ENCODE measurements at regions not wholly inside any gene's neighbourhood (a gene's known extent, or its start where the extent isn't known, plus 50 kb on each side); places are given as distances from the start of the nearest gene placed in this dataset.

DNA sequence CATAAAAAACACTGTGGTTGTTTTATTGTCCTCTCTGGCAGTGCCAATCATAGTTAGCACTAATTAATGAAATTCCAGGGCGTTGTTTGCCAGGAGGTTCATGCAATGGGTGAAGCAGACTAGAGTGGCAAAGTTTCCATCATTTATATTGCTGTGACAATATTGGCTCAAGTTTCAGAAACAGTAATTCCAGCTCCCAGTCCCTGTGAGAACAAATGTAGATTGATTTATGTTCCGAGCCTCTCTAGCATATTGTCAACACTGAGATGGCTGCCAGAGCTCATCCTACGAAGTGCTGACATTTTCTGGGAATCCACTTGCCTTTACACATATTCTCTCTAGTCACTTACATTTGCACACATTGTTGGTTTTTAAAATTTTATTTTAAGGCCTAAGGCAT is 440.0 kb upstream of the IGFBP7 start:
- no peaks in the 10 kb centered on the region for H3K9me2 ChIP-seq (ENCODE audit: insufficient read depth)
- Mint-ChIP-seq H3K27me3 (ENCODE audit: insufficient read depth, low read depth, poor library complexity) (no peaks in the 10 kb centered on the region), H3K4me1 (peaks cover 8% of the 10 kb centered on the region), H3K9me3 (no peaks in the 10 kb centered on the region), H3K36me3 (ENCODE audit: low read depth) (no peaks in the 10 kb centered on the region), H3K4me3 (no peak overlapping the region), H3K27ac (no peak overlapping the region)
- H3K4me3 ChIP-seq = no peak overlapping the region
- DNase-seq (ENCODE audit: low spot score) (no peak), ATAC-seq (no peak)
- H3F3A ChIP-seq (replicated peaks; ENCODE audit: low read depth) = no peaks in the 10 kb centered on the region
- H3K27ac ChIP-seq (ENCODE audit: low read depth) = no peak overlapping the region
- no peaks in the 10 kb centered on the region for H3K36me3 ChIP-seq (ENCODE audit: insufficient read depth)
- no peaks in the 10 kb centered on the region for H4K20me1 ChIP-seq (replicated peaks; ENCODE audit: insufficient read depth)
- peaks cover 14% of the 10 kb centered on the region for H3K4me1 ChIP-seq (ENCODE audit: insufficient read depth)
- no peaks in the 10 kb centered on the region for H3K27me3 ChIP-seq (ENCODE audit: insufficient read depth)
- no peaks in the 10 kb centered on the region for H3K79me2 ChIP-seq (replicated peaks; ENCODE audit: insufficient read depth)
- H2AFZ ChIP-seq = no peak overlapping the region
- no peak overlapping the region for H3K4me2 ChIP-seq
- TF ChIP-seq NANOG (IDR thresholded peaks at IDR 0.05; ENCODE audit: borderline replicate concordance) (no peak), EZH2phosphoT487 (IDR thresholded peaks at IDR 0.05; ENCODE audit: unreplicated experiment) (no peak), STAT1 (IDR thresholded peaks at IDR 0.05; ENCODE audit: unreplicated experiment) (no peak)
- TF ChIP-seq, protein P1, sequence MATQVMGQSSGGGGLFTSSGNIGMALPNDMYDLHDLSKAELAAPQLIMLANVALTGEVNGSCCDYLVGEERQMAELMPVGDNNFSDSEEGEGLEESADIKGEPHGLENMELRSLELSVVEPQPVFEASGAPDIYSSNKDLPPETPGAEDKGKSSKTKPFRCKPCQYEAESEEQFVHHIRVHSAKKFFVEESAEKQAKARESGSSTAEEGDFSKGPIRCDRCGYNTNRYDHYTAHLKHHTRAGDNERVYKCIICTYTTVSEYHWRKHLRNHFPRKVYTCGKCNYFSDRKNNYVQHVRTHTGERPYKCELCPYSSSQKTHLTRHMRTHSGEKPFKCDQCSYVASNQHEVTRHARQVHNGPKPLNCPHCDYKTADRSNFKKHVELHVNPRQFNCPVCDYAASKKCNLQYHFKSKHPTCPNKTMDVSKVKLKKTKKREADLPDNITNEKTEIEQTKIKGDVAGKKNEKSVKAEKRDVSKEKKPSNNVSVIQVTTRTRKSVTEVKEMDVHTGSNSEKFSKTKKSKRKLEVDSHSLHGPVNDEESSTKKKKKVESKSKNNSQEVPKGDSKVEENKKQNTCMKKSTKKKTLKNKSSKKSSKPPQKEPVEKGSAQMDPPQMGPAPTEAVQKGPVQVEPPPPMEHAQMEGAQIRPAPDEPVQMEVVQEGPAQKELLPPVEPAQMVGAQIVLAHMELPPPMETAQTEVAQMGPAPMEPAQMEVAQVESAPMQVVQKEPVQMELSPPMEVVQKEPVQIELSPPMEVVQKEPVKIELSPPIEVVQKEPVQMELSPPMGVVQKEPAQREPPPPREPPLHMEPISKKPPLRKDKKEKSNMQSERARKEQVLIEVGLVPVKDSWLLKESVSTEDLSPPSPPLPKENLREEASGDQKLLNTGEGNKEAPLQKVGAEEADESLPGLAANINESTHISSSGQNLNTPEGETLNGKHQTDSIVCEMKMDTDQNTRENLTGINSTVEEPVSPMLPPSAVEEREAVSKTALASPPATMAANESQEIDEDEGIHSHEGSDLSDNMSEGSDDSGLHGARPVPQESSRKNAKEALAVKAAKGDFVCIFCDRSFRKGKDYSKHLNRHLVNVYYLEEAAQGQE (IDR thresholded peaks at IDR 0.05; ENCODE audit: unreplicated experiment) = no peak
- TF ChIP-seq, protein P2, sequence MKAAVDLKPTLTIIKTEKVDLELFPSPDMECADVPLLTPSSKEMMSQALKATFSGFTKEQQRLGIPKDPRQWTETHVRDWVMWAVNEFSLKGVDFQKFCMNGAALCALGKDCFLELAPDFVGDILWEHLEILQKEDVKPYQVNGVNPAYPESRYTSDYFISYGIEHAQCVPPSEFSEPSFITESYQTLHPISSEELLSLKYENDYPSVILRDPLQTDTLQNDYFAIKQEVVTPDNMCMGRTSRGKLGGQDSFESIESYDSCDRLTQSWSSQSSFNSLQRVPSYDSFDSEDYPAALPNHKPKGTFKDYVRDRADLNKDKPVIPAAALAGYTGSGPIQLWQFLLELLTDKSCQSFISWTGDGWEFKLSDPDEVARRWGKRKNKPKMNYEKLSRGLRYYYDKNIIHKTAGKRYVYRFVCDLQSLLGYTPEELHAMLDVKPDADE (IDR thresholded peaks at IDR 0.05) = no peak
- TF ChIP-seq, protein P3, sequence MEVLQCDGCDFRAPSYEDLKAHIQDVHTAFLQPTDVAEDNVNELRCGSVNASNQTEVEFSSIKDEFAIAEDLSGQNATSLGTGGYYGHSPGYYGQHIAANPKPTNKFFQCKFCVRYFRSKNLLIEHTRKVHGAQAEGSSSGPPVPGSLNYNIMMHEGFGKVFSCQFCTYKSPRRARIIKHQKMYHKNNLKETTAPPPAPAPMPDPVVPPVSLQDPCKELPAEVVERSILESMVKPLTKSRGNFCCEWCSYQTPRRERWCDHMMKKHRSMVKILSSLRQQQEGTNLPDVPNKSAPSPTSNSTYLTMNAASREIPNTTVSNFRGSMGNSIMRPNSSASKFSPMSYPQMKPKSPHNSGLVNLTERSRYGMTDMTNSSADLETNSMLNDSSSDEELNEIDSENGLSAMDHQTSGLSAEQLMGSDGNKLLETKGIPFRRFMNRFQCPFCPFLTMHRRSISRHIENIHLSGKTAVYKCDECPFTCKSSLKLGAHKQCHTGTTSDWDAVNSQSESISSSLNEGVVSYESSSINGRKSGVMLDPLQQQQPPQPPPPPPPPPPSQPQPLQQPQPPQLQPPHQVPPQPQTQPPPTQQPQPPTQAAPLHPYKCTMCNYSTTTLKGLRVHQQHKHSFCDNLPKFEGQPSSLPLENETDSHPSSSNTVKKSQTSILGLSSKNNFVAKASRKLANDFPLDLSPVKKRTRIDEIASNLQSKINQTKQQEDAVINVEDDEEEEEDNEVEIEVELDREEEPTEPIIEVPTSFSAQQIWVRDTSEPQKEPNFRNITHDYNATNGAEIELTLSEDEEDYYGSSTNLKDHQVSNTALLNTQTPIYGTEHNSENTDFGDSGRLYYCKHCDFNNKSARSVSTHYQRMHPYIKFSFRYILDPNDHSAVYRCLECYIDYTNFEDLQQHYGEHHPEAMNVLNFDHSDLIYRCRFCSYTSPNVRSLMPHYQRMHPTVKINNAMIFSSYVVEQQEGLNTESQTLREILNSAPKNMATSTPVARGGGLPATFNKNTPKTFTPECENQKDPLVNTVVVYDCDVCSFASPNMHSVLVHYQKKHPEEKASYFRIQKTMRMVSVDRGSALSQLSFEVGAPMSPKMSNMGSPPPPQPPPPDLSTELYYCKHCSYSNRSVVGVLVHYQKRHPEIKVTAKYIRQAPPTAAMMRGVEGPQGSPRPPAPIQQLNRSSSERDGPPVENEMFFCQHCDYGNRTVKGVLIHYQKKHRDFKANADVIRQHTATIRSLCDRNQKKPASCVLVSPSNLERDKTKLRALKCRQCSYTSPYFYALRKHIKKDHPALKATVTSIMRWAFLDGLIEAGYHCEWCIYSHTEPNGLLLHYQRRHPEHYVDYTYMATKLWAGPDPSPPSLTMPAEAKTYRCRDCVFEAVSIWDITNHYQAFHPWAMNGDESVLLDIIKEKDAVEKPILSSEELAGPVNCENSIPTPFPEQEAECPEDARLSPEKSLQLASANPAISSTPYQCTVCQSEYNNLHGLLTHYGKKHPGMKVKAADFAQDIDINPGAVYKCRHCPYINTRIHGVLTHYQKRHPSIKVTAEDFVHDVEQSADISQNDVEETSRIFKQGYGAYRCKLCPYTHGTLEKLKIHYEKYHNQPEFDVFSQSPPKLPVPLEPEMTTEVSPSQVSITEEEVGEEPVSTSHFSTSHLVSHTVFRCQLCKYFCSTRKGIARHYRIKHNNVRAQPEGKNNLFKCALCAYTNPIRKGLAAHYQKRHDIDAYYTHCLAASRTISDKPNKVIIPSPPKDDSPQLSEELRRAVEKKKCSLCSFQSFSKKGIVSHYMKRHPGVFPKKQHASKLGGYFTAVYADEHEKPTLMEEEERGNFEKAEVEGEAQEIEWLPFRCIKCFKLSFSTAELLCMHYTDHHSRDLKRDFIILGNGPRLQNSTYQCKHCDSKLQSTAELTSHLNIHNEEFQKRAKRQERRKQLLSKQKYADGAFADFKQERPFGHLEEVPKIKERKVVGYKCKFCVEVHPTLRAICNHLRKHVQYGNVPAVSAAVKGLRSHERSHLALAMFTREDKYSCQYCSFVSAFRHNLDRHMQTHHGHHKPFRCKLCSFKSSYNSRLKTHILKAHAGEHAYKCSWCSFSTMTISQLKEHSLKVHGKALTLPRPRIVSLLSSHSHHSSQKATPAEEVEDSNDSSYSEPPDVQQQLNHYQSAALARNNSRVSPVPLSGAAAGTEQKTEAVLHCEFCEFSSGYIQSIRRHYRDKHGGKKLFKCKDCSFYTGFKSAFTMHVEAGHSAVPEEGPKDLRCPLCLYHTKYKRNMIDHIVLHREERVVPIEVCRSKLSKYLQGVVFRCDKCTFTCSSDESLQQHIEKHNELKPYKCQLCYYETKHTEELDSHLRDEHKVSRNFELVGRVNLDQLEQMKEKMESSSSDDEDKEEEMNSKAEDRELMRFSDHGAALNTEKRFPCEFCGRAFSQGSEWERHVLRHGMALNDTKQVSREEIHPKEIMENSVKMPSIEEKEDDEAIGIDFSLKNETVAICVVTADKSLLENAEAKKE (CRISPR knock-in tag; IDR thresholded peaks at IDR 0.05) = no peak
- TF ChIP-seq, protein P4, sequence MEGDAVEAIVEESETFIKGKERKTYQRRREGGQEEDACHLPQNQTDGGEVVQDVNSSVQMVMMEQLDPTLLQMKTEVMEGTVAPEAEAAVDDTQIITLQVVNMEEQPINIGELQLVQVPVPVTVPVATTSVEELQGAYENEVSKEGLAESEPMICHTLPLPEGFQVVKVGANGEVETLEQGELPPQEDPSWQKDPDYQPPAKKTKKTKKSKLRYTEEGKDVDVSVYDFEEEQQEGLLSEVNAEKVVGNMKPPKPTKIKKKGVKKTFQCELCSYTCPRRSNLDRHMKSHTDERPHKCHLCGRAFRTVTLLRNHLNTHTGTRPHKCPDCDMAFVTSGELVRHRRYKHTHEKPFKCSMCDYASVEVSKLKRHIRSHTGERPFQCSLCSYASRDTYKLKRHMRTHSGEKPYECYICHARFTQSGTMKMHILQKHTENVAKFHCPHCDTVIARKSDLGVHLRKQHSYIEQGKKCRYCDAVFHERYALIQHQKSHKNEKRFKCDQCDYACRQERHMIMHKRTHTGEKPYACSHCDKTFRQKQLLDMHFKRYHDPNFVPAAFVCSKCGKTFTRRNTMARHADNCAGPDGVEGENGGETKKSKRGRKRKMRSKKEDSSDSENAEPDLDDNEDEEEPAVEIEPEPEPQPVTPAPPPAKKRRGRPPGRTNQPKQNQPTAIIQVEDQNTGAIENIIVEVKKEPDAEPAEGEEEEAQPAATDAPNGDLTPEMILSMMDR (conservative IDR thresholded peaks at IDR 0.05; ENCODE audit: low read depth in 2 of 2) = no peak

Data from GM23338 (cell line).